HG03097 (cell line): ENCODE measurements at regions not wholly inside any gene's neighbourhood (a gene's known extent, or its start where the extent isn't known, plus 50 kb on each side); places are given as distances from the start of the nearest gene placed in this dataset.

Experiments used
- ATAC-seq: cut with Tn5 transposase; IDR thresholded peaks from one replicate; pipeline ENCODE4 v1.9.1; 2021; ENCODE audit not compliant: unreplicated experiment, low FRiP score

DNA sequence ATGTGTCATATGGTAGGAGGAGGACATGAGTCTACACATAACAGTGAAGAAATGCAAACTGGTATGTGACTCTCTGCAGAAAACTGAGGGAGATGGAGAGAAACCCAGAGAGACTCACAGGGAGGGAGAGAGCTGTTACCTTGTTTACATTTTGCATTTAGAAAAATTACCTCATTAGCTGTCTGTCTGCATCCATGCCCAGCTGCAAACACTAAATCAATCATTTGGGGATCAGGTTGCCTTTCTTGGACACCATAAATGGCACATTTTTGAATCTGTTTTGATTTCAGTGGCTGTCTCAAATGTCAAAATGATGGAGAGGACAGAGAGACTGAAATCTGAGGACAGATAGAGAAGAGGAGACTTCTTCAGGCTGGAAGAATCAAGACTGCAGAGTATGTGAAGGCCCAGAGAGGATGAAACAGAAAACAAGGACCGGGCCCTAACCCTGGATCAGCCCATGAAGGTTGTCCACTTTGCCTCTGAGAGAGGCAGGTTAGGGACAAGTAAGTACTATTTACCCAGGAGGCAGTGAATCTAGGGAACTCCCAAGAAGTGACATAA lies 92.2 kb downstream of the UNC5CL start:
- no peak for ATAC-seq

DNA sequence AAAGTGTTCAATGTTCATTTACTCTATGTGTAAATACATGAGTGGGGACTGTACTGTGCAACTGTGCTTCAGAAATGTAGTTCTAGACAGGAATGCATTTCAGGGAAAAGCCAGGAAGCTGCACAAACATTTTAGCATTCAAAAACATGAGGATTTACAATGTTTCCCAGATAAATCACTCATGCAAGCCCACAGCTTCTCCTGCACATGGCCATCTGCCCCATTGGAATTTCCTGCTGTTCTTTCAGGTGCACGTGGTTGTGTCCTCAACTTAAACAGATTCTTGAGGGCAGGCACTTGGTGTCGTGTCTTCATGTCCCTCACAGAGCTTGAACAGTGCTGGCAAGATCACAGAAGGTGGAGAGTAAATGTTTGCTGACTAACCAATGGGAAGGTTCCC lies 101.5 kb downstream of the UNC5CL start:
- ATAC-seq: no peak

DNA sequence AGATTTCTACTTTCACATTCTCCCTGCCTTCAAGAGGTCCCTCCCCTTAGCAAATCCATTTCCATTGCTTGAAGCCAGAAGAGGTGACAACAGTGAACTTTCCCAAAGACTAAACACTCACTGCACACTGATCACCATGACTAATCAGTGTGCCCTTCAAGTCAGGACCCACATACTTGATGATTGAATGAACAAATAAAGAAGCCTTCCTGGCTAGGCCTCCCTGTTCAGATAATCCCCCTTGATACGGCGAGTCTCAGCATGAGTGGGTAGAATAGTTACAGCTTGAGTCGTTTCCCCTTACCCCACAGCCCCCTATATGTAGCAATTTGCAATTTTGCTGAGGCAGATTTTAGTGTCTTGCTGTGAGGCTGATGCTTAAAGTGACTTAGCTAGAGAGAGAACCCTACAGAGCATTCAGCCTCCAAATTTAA lies 102.2 kb downstream of the UNC5CL start:
- no peak for ATAC-seq

DNA sequence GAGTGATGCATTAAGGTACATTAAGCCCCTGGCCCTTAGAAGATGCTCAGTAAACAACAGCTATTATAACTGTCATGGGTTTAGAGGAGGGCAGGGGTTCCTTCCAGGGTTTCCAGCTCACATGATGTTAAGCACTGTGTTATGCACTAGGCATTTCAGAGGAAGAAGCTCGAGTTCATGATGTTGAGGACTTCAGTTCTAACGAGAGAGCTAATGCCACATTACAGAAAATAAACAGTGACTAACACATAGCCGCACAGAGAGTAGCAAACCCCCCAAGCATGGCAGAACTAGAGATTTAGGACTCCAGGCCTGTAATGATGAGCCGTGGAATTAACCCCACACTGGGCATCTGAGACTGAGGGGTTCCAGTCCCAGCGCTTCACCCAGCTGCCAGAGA lies 105.2 kb downstream of the UNC5CL start:
- ATAC-seq: no peak

DNA sequence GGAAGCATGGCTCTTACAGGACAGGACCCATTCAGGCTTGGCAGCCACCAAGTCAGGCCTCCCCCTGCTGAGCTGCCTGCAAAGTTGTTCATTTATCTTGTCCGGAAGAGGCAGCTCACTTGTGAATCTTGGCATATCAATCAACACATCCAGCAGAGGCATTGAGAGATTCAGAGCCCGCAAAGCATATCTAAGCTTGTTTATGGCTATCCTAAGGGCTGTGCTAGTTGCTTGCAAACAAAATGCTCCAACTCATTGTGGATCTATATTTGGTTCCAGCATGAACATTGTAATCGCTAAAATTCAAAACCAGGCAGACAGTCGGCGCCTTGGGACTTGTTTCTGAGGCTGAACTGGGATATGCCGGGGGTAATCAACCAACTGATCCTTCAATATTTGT lies 106.1 kb downstream of the UNC5CL start:
- no peak for ATAC-seq

DNA sequence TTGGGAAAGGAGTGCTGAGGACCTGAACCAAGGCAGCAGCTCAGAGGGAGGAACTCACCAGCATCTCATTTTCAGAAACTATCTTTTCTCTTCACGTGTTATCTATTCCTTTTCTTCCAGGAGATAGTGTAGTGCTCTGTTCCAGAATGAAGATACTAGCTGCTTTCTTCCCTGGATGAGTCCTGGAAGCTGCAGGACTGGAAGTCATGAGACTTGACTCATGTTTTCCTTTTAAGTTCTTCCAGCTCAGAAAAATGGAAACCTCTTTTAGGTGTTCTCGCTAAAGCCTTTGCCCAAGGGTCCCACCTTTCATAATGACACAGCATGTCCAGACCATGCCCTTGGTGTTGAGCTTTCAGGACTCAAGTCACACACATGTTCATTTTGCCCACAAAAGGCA lies 106.7 kb downstream of the UNC5CL start:
- no peak for ATAC-seq

DNA sequence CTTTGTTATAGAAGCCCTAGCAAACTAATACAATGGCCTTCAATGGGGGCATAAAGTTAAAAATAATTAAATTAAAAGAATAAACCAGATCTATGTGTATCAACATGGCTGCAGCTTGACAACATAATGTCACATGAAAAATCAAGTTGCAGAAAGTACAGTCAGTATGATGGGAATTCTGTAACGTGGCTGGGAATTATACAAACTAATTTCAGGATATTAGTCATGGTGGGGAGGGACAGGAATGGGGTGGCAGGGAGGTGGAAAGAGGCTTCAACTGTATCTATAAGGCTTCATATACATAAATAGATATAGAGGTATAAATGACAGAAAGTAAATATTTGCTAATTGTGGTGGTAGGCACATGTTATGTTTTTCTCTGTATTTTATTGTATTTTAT lies 107.1 kb downstream of the UNC5CL start:
- no peak for ATAC-seq

DNA sequence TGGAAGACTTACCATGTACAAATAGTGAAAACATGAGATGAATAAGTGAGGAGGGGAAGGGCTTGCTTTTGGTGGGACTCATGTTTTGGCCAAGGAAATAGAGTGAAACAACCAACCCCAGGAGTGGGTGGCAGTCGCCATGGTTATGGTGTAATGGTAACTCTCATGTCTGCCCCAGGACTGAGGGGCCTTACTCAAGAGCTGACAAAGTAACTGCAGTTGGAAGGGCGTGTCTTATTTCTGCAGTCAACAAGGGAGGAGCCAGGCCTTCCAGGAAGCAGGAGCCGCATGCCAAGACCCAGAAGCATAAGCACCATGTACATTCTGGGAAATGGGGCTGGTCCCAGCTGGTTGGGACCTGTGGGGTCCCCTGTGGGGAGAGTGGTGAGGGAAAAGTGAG lies 108.5 kb downstream of the UNC5CL start:
- ATAC-seq: no peak

DNA sequence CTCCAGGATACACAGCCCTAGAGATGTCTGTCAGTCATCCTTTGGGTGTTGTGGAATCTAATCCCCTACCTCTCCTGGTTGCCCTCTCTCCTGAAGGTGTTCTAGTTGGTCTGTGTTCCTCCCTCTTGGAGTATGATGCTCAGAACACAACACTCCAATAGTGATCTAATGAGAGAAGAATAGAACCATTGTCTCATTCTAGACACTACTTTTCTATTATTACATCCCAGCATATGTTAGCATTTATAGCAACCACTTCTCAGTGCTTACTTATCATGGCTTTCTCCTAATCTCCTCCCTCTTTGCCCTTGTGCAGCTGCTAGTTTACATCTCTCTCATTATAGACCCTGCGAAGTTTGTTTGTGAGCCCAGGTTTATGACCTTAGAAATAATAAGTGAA lies 109.0 kb downstream of the UNC5CL start:
- no peak for ATAC-seq

DNA sequence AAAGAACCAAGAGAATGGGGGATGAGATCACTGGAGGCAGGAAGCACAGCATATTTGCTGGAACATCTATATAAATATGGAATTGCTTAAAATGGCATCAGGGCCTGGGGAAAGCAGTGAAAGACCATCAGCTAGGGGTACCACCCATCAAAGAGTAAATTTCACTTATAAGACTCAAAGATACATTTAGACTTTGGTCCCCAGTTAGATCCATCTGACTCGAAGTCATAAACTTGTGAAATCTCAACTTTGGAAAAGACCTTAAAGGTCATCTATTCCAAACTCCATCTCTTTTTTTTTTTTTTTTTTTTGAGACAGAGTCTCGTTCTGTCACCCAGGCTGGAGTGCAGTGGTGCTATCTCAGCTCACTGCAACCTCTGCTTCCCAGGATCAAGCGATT lies 109.8 kb downstream of the UNC5CL start:
- ATAC-seq: no peak

DNA sequence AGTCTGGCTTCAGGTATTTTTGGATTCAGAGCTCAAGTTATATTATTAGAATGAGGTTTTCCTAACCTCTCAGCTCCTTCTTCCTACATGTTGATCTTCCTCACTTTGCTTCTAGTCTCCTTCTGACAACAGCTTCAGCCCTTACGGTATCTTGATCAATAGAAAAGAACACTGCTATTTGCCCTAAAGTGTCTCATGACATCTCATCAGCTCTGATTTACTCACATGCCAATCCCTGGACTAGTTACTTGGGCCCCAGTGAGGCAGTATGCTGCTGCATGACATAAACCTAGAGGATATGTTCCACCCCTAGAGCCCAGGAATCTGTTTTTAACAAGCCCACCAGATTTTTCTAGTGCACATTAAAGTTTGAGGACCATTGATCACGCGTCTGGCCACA lies 110.3 kb downstream of the UNC5CL start:
- no peak for ATAC-seq

DNA sequence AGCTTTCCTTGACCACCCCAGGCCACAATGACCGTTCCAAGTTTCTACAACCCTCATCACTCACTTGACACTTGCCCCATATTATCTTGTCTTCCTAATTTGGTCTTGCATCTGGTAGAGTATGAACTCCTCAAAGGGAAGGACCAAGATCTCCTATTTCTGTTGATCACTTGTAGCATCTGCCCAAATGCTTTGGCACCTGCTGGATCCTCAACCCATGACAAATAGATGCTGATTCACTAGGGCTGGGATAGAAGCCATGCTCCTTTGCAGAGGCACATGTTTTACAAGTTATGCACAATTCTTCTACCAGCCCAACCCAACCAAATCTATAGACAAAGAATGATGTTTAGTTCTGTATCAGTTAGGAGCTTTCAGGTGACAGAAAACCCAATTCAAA lies 110.7 kb downstream of the UNC5CL start:
- ATAC-seq: no peak

DNA sequence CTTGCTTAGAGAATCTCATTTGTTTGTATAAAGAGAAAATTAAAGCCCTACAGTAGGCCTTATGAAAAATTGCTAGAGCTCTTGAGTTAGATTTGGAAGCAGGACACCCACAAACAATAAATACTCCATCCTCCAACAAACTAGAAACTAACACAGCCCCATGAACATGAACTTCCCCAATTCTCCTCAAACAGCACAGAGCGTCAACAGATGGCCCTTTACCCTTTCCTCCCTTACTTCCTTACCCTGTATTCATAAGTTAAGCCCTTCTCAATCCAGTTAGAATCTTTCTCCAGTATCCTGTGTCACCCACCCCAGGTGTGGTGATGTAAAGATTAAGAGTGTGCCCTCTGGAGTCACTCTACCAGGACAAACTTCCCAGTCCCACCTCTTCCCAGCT lies 113.7 kb downstream of the UNC5CL start:
- no peak for ATAC-seq

DNA sequence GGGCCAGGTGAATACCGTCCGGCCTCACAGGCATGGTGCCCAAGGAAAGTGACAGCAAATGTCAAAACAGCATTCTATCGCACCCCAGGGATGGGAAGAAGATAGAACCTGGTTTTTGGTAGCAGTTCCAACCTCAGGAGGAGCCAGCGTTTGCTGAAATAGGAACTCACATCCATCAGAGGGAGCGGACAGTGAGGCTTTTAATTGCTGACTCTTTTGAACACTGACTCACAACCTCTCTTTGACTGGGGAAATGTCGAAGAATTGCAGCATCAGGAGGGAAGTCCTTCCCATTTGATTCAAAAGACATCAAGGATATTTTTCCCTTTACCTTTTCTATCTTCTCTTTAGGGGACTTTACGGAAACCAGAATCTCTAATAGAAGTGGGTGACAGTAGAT lies 114.2 kb downstream of the UNC5CL start:
- no peak for ATAC-seq

DNA sequence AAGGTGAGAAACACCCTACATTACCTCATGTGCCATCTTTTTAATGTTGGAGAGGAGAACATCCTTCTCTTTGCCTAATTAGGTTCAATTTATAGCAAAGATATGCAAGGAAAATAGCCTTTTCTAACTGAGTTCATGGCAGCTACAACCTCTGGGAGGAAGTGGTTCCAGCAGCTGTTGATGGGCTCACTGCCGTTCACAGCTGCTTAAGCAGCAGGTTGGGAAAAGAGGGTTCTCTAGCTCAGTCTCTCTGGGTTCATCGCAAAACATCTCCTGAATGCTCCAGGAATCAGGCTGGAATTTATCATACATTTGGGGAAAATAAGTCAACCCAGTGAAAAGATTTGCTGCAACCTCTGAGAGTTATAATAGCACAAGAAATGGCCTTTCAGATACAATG lies 115.1 kb downstream of the UNC5CL start:
- ATAC-seq: no peak

DNA sequence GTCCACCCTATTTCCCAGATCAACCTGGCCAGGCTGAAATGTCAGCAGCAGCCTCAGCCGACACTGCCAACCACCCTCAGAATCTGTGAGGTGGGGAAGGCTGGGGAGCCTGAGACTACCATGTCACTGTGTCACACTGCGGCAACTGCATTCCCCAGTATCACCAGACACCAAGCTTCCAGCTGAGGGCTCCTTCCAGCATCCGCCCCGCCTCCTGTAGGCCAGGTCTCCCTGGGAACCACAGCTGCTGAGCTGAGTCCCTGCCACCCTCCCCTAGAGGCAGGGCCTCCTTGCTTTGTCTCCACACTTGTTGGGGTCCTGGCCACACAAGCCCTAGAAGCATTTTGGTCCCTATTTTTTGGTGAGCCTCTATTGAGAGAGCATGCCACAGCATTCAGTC lies 115.7 kb downstream of the UNC5CL start:
- no peak for ATAC-seq

DNA sequence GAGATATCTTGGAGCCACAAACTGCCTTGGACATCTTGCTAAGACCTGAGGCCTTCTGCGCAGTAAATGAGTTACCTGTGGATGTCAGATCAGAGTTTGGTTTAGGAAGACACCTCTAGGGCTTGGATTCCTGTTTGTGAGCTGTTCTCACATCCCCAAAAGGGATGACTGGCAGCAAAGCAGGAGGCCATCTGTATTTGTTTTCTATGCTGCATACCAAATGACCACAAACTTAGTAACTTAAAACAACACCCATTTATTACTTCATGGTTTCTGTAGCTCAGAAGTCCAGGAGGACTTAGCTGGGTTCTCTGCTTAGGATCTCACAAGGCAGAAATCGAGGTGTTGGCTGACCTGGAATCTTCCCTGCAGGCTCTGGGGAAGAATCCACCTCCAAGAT lies 116.7 kb downstream of the UNC5CL start:
- ATAC-seq: no peak

DNA sequence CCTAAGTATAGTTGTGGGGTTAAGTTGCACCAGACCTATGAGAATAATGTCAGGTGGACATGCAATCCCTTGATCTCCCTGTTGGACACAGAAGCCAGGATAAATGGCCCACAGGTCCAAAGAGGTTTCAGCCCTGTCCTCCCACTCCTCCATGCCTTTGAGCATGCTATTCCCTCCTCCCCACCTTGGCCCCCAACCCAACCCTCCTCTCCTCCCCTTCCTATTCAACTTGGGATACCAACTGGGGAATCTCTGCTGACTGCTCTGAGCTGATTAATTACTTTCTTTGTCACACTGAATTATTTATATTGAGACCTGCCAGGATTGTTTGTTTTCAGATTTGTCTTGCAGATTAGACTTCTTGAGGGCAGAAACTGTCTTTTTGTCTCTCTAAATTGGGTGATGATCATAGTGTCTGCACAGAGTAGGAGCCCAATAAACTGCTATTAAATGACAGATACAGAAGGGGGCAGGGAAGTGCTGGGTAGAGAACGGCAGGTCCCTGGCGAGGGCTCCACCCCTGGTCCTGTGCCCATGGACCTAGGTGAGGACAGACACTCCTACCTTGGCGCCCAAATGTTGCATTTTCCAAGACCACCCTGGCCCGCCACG lies 120.9 kb downstream of the UNC5CL start:
- no peak for ATAC-seq

DNA sequence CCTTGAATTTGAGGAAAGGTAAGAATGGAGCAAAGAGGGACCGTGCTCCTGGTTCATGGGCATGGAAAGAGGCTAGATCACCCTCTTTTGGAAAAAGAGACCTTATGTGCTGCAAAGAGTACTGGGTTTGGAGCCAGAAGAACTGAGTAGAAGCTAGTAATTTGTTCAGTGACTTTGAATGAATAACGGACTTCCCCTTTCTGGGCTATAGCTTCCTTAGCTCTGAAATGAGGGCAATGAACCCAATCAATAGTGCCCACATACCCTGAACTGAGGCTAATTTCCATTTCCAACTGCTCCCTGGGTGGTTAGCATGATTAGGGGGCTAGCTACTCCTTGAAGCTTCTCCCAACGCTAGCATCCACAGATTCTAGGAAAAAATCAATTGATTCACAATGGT lies 121.4 kb downstream of the UNC5CL start:
- no peak for ATAC-seq

DNA sequence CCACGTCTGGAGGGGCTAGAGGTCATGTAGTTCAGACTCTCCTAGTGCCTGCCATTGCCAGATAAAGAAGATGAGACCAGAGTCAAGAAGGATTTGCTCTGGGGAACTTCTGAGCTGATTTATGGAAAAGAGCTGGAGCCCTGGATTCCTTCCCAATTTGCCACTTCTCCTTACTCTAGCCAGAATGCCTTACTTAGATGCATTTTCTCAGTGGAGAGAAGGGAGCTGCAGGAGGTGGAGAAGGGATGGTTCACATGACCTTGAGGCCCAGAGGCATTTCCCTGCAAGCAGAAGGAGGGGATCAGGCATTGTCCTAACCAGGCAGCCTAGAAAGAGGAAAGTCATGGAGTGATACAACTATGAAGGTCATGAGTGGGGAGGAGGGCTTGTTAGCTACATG lies 122.2 kb downstream of the UNC5CL start:
- no peak for ATAC-seq

DNA sequence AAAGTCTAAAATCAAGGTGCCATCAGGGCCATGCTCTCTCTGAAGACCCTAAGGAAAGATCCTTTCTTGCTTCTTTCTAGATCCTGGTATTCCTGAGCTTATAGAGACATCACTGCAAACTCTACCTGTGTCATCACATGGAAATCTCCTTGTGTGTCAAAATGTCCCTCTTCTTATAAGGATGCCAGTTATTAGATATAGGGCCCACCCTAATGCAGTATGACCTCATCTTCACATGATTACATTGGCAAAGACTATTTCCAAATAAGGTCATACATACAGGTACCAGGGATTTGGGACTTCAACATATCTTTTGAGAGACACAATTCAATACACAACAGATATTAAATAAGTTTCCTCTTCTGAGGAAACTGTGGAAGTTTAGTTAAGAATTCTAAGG lies 123.9 kb downstream of the UNC5CL start:
- no peak for ATAC-seq

DNA sequence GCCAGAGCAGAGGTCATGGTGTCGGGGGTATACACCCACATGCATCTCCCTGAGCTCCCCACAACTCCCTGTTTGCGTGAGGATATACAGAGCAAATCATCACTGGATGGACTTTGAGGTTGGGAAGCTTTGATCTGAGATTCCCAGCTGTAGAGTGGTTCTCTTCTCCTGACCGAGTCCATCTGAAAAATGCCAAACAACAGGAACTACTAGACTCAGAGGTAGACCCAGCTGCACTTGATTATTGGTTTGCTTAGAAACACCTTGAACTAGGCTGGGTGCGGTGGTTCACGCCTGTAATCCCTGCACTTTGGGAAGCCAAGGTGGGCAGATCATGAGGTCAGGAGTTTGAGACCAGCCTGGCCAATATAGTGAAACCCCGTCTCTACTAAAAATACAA lies 125.0 kb downstream of the UNC5CL start:
- no peak for ATAC-seq
